ENCODE measurements at regions not wholly inside any gene's neighbourhood (a gene's known extent, or its start where the extent isn't known, plus 50 kb on each side); places are given as distances from the start of the nearest gene placed in this dataset.

- H3K4me3 ChIP-seq (ENCODE audit: low read length) = no peak overlapping the region
- no peak for DNase-seq (ENCODE audit: low read depth)
- TF ChIP-seq CTCF (conservative IDR thresholded peaks at IDR 0.05; ENCODE audit: low read length) = no peak
These were observed 861.9 kb downstream of the TFAP2A start for GRCh38 chr6:9553002-9553401.

- no peak for TF ChIP-seq CTCF (conservative IDR thresholded peaks at IDR 0.05; ENCODE audit: low read length)
- DNase-seq (ENCODE audit: low read depth) = no peak
- no peak overlapping the region for H3K4me3 ChIP-seq (ENCODE audit: low read length)
These were observed 871.2 kb downstream of the TFAP2A start for GRCh38 chr6:9543649-9544048.

GRCh38 chr6:9540534-9541126, 874.2 kb downstream of the TFAP2A start:
- peak; percentile 48 for DNase-seq (ENCODE audit: low read depth)
- no peak overlapping the region for H3K4me3 ChIP-seq (ENCODE audit: low read length)
- peak; percentile 75 for TF ChIP-seq CTCF (conservative IDR thresholded peaks at IDR 0.05; ENCODE audit: low read length)

- H3K4me3 ChIP-seq (ENCODE audit: low read length) = no peak overlapping the region
These were observed 874.7 kb downstream of the TFAP2A start for GRCh38 chr6:9540126-9540525.

GRCh38 chr6:9539231-9539755, 875.6 kb downstream of the TFAP2A start:
- no peak for DNase-seq (ENCODE audit: low read depth)
- TF ChIP-seq CTCF (conservative IDR thresholded peaks at IDR 0.05; ENCODE audit: low read length) = no peak
- H3K4me3 ChIP-seq (ENCODE audit: low read length) = no peak overlapping the region

More at GRCh38 chr6:9540126-9540525, 874.7 kb downstream of the TFAP2A start:
- DNase-seq (ENCODE audit: low read depth) = peak; percentile 27
- no peak for TF ChIP-seq CTCF (conservative IDR thresholded peaks at IDR 0.05; ENCODE audit: low read length)

- DNase-seq (ENCODE audit: low read depth) = peak; percentile 75
- no peak for TF ChIP-seq CTCF (conservative IDR thresholded peaks at IDR 0.05; ENCODE audit: low read length)
- no peak overlapping the region for H3K4me3 ChIP-seq (ENCODE audit: low read length)
These were observed 877.5 kb downstream of the TFAP2A start for GRCh38 chr6:9537381-9537780.

- no peak overlapping the region for H3K4me3 ChIP-seq (ENCODE audit: low read length)
- DNase-seq (ENCODE audit: low read depth) = no peak
- no peak for TF ChIP-seq CTCF (conservative IDR thresholded peaks at IDR 0.05; ENCODE audit: low read length)
These were observed 879.8 kb downstream of the TFAP2A start for GRCh38 chr6:9535106-9535505.

All from AG10803 (cell line).